HG02763 (cell line): ENCODE measurements at regions not wholly inside any gene's neighbourhood (a gene's known extent, or its start where the extent isn't known, plus 50 kb on each side); places are given as distances from the start of the nearest gene placed in this dataset.

Experiments
- ATAC-seq: cut with Tn5 transposase; IDR thresholded peaks from one replicate; pipeline ENCODE4 v1.9.1; 2021; ENCODE audit warnings: mild to moderate bottlenecking, moderate library complexity; ENCODE audit not compliant: unreplicated experiment

DNA sequence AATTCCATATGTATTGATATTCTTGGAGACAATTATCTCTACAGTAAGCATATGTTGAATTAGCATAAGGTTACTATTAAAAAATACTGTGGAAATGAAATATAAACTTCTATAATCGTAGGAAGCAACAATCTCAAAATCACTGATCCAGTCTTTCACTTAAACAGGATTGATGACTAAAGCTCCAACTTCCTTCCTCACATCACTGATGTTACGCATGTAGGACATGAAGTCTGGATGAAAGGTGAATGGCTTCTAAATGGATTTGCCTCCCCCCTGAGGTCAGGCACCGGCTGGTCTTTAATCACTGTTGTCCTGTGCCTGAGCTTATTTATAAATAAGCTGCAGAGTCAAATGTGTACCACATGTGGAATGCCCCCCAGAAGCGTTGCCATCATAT lies 157.1 kb upstream of the NFIB start:
- ATAC-seq: no peak

- ATAC-seq: no peak
Measured at GRCh38 chr9:14467675-14468374, 153.9 kb upstream of the NFIB start.

GRCh38 chr9:14466828-14467227 lies 152.9 kb upstream of the NFIB start:
- ATAC-seq: no peak

GRCh38 chr9:14466429-14466818 lies 152.5 kb upstream of the NFIB start:
- ATAC-seq: no peak

DNA sequence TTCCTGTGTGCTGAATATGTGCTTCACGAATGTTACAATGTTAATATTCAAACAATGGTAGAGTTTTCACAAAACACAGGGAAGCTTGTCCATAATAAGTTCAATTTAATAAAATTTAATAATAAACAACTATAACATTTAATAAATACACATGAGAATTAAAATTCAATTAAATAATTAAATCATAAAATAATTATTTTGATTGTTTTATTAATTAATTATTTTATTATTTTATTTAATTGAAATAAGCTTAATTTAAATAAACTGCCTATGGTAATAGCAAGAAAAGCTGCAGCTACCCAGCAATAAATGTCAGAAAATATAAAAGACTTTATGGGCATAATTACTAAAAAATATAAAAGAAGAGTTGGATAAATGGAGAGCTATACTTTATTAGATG lies 149.0 kb upstream of the NFIB start:
- ATAC-seq: no peak

GRCh38 chr9:14455243-14455642 lies 141.3 kb upstream of the NFIB start:
- ATAC-seq: no peak

DNA sequence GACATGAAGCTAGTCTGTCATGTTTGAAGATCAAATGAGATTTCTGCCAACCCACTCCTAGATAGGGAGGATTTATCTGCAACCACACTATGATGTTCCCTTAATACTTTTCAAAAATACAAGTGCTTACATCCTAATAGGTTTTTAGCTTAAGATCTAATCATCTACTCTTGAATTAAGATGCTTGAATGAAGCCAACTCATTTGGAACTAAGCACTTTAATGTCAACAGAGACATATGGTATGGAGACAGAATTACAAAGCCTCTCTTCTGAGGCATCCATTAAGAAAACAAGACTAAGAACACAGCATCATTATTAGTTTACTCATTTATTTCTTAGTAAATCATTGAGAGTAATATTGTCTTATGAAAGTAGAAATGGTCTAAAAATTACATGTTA lies 139.3 kb upstream of the NFIB start:
- ATAC-seq: no peak

DNA sequence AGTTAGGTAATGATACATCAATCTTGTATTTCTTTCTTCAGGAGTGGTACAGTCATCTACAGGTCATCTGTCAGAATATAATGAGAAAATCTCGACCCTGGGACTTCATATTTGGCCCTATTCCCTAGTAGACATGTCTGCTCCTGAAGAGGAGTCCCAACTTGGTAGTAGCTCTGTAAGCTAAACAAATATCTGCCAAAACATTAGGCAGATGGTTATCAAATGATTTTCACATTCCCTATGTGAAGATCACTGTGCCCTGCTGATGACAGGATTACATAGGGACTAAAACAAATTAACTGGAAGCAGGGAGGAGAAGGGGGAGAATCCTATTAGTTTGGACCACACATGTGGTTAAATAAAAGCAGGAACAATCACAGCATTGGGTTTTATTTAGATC lies 138.6 kb upstream of the NFIB start:
- no peak for ATAC-seq

DNA sequence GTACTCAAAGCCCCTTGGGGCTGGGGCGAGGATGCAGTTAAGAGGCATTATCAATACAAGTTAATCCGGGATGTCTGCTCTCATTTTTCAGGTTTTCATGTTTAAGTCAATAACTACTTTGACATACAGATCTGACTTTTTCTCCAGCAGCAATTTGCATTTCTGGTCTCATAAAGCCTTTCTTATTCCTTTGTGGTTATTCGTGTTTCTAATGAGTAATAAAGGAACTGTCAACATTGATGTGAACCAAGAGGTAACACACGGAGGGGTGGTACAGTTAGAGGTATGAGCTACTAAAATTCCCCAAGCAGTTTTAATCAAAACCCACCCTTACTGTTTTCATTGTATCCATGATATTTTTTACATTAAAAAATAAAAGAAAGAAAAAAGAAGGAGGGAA lies 138.0 kb upstream of the NFIB start:
- ATAC-seq: peak; percentile 77

- ATAC-seq: no peak
Measured at GRCh38 chr9:14447103-14447502, 133.2 kb upstream of the NFIB start.

- no peak for ATAC-seq
Measured at GRCh38 chr9:14445946-14446345, 132.0 kb upstream of the NFIB start.

- ATAC-seq: no peak
Measured at GRCh38 chr9:14442956-14443355, 129.0 kb upstream of the NFIB start.

- ATAC-seq: no peak
Measured at GRCh38 chr9:14441976-14442651, 128.2 kb upstream of the NFIB start.

DNA sequence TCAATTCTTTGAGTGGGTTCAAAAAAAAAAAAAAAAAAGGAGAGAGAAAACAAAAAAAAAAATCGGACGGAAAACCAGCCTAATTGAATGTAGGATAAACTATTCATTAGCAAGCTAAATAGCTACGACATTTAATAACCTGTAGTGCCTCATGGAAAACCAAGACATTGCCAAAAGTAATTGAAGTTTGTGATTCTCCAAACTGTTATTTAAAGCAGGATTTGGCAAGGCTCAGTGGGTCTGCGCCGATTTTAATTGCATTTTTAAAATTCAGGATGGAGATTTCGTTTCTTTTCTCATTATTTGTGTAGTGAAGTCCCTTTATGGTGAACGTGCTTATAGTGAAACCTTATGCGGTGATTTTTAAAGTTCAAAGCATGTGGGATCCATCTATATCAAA lies 127.2 kb upstream of the NFIB start:
- no peak for ATAC-seq

DNA sequence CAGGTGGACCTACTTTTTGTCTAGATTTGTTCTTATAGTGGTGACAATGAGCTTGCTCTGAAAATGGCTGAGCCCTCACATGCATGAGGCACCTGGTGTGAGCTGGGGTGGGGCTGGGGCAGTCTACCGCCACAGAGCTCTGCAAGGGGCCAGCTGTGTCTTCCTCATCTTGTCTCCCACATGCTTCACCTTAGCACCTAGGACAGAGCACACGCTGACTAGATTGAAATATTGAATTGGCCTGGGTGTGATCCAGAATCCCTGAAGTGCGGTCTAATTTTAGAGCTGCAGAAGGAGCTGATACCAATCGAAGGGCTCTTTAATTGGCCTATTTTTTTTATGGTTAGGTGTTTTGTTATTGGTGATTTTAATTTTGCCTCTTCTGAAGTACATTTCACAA lies 126.1 kb upstream of the NFIB start:
- no peak for ATAC-seq

- ATAC-seq: no peak
Measured at GRCh38 chr9:14439555-14439954, 125.6 kb upstream of the NFIB start.

DNA sequence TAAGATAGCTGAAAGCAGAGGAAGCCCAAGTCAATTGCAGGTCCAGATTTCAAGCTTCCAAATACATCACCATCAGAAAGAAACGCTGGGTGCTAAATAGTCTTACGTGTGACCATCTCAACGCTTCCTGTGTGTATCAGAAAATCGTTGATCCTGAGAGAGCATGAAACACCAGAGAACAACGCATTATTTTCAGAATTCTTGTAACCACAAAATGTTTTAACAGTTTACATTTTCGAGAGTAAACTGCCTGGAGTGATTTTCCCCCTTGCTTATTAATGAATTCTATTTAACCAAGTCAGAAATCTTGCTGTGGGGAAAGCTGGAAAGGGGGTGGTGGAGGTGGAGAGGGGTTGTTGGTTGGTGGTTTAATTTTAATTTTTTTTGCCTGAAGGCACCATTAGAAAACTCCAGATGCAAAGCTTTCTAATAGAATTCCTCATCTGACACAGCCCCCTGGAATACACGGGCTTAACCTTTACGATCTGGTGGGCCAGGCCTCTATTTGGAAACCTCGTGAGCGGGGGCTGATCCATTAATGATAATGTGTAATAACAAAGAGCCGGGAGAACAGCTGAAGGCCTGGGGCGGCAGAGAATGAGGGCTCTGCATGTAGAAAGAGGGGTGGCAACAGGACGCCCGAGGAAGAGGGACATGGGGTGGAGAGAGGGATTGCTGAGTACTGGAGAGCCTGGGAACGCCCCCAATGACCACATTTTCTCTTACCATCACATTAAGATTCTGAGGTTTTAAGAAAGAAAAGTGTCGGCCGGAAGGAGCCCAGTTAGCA lies 124.5 kb upstream of the NFIB start:
- no peak for ATAC-seq

DNA sequence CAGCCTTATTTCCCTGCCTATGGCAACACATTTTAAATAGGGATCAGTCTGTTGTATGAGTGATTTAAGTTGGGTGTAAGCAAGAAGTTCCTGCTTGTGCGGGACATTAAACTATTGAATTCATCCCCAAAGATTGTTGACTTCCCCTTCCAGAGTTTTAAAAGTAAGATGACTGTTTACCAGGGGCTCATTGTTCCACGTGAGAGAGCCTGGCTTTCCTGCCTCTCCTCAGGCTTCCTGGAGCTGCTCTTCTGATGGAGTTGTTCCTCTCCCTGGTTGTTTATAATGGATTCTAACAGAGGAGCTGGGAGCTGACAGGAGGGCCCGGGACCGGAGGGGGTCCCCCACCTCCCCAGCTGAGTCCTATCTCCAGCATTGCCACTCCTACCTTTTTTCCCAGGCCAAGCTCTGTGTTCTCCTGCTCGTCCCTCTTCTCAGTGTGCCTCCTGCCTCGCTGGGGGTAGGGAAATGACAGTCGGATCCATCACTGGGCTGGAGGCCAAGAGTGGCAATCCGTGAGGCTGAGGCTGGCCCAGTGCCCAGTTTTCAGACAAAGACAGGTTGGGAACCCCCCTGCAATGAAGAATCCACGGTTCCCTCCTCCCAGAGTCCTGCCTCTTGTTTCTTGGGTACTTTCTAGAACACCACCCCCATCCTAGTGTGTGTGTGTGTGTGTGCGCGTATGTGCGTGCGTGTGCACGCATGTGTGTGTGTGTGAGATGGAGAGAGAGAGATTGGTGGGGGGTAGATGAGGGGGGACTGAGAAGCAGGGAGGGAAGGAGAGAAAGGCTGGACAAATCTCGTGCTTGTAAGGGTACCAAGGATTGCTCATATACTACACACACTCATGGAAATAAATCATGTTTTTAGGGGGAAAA lies 123.7 kb upstream of the NFIB start:
- ATAC-seq: no peak

- no peak for ATAC-seq
Measured at GRCh38 chr9:14435871-14436270, 121.9 kb upstream of the NFIB start.

DNA sequence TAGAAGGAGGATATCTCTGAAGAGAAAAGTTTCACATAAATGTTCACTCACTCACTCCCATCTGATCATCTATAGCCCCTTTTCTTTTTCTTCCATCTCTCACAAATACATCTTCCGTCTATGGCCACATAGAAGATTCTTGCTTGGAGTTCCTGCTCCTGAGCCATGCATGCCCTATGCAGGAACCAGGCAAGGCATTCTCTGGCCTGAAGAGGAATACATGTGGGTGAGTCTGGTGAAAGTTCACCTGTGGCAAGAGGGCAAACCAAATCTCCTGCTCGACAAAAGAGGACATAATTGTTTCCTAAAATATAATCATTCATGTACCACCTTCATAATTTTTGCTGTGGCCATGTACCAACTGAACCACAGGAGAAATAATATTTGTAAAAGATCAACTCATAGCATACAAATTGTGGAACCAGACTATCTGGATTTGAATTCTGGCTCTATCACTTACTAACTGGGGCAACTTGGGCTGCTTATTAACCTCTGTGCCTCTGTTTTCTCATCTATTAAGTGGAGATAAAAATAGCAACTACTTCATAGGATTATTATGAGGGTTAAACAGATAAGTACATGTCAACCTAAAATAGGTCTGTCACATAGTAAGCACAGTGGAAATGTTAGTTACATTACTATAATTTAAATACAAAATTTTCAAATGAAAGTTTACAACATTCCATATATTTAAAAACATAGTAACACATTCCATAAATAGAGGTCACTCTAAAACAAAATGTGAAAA lies 121.2 kb upstream of the NFIB start:
- no peak for ATAC-seq

DNA sequence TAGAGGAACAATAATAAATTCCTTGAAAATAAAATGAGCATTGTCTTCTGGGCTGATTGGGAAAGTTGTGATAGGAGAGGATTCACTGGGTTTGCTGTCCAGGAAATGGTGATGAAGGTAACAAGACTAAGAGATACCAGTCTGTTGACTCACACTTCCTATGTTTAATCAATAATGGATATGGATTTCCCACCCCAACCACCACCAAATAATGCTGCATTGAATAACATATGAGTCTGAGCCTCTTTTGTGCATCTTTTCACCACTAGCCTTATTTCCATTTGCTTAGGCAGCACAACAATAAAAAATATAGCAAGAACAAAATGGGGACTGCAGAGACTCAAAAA lies 120.2 kb upstream of the NFIB start:
- no peak for ATAC-seq
